IMR-90 (cell line): ENCODE measurements at regions not wholly inside any gene's neighbourhood (a gene's known extent, or its start where the extent isn't known, plus 50 kb on each side); places are given as distances from the start of the nearest gene placed in this dataset.

Source experiments
- CTCF ChIP-seq: conservative IDR thresholded peaks from 2 replicates; pipeline ENCODE4 v1.5.1; 2012; ENCODE audit warnings: mild to moderate bottlenecking, low read depth, low read length, improper control_type of control experiment
- MAFK ChIP-seq: IDR thresholded peaks from 2 replicates; pipeline ENCODE4 v1.6.1; 2012; ENCODE audit warnings: low read depth, low read length, improper control_type of control experiment
- POLR2A ChIP-seq: IDR thresholded peaks from 2 replicates; pipeline ENCODE4 v1.6.1; 2012; ENCODE audit warnings: mild to moderate bottlenecking, low read depth, low read length
- RAD21 ChIP-seq: IDR thresholded peaks from 2 replicates; pipeline ENCODE4 v1.6.1; 2012; ENCODE audit warnings: low read length, improper control_type of control experiment
- RCOR1 ChIP-seq: IDR thresholded peaks from 2 replicates; pipeline ENCODE4 v1.6.1; 2012; ENCODE audit warnings: mild to moderate bottlenecking, low read length, improper control_type of control experiment; ENCODE audit not compliant: insufficient replicate concordance
- SMC3 ChIP-seq: fragments of 150-350 bp; IDR thresholded peaks from 2 replicates; pipeline ENCODE4 v1.6.1; 2016; ENCODE audit warnings: low read depth, mild to moderate bottlenecking, antibody characterized with exemption, low read length, moderate library complexity
- USF2 ChIP-seq: fragments of 150-350 bp; IDR thresholded peaks from 2 replicates; pipeline ENCODE4 v1.6.1; 2017; ENCODE audit warnings: mild to moderate bottlenecking, antibody characterized with exemption, low read length, low read depth

- TF ChIP-seq SMC3 (no peak), POLR2A (no peak), USF2 (no peak), CTCF (no peak), MAFK (no peak), RCOR1 (no peak), RAD21 (no peak)
Measured at GRCh38 chr10:6847561-6847960, 267.5 kb upstream of the PRKCQ start.
